Type B pancreatic cell (in vitro differentiated cells): ENCODE measurements at regions not wholly inside any gene's neighbourhood (a gene's known extent, or its start where the extent isn't known, plus 50 kb on each side); places are given as distances from the start of the nearest gene placed in this dataset.
"Not testable (repeated sequence)": the region's sequence is repeated elsewhere in the genome, so short reads cannot be mapped to it uniquely, and the experiment has no call there.

Source experiments
- DNase-seq: peaks from one replicate; pipeline ENCODE4 v3.0.0; 2021; ENCODE audit warnings: mixed read lengths; ENCODE audit not compliant: unreplicated experiment; ENCODE audit errors: extremely low spot score
- H3K27ac Mint-ChIP-seq: 2 replicates; pipeline ENCODE4 v1.8.0; 2021; ENCODE audit warnings: mild to moderate bottlenecking, mixed read lengths
- H3K27me3 Mint-ChIP-seq: 2 replicates; pipeline ENCODE4 v1.8.0; 2021; ENCODE audit warnings: mixed read lengths
- H3K36me3 Mint-ChIP-seq: 2 replicates; pipeline ENCODE4 v1.8.0; 2021; ENCODE audit warnings: mixed read lengths
- H3K4me1 Mint-ChIP-seq: one replicate; pipeline ENCODE4 v1.8.0; 2021; ENCODE audit warnings: mixed read lengths; ENCODE audit not compliant: unreplicated experiment
- H3K4me3 Mint-ChIP-seq: 2 replicates; pipeline ENCODE4 v1.8.0; 2021; ENCODE audit warnings: mild to moderate bottlenecking, mixed read lengths
- H3K9me3 Mint-ChIP-seq: 2 replicates; pipeline ENCODE4 v1.8.0; 2021; ENCODE audit warnings: mixed read lengths
- CTCF ChIP-seq: fragments of 200-600 bp; sonication (generic); conservative IDR thresholded peaks from 2 replicates; pipeline ENCODE4 v1.5.0; 2021; ENCODE audit warnings: antibody characterized with exemption, mild to moderate bottlenecking

GRCh38 chr12:126040307-126040706, 975.1 kb downstream of the AACS start:
- TF ChIP-seq CTCF: no peak
- Mint-ChIP-seq H3K27ac (no peak overlapping the region), H3K36me3 (no peaks in the 10 kb centered on the region), H3K9me3 (no peaks in the 10 kb centered on the region), H3K27me3 (peaks cover 9% of the 10 kb centered on the region), H3K4me3 (no peak overlapping the region), H3K4me1 (no peaks in the 10 kb centered on the region)
- no peak for DNase-seq

- Mint-ChIP-seq H3K27me3 (peaks cover 9% of the 10 kb centered on the region), H3K36me3 (no peaks in the 10 kb centered on the region), H3K4me1 (no peaks in the 10 kb centered on the region), H3K9me3 (peaks cover 10% of the 10 kb centered on the region), H3K27ac (no peak overlapping the region), H3K4me3 (no peak overlapping the region)
- TF ChIP-seq CTCF: no peak
- DNase-seq: no peak
Observed at GRCh38 chr12:126042286-126042685, 977.1 kb downstream of the AACS start.

- not testable (repeated sequence) for H3K27me3 Mint-ChIP-seq, H3K4me3 Mint-ChIP-seq, H3K27ac Mint-ChIP-seq, H3K4me1 Mint-ChIP-seq, DNase-seq, H3K36me3 Mint-ChIP-seq
- peaks cover 10% of the 10 kb centered on the region for H3K9me3 Mint-ChIP-seq
Observed at GRCh38 chr12:126049501-126049900, 984.3 kb downstream of the AACS start.

DNA sequence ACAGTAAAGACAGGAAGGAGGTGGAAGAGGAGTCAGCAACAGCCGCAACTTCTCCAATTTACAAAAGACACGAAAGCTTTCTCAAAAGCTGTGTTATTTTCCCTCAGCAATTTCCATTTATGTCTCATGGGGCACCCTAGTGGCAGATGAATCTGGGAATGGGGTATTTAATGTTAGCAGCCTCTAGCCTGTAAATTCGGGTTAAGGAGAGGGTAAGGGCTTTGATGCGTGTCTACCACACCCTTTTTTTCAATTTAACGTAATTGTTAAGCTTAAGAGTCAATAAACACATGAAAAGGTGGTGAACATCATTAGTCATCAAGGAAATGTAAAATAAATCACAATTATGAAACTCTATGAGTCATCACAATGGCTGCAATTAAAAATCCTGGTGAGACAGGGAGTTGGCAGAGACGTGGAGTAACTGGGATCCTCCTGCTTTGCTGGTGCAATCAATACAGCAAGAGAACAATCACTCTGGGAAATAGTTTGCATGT, 986.4 kb downstream of the AACS start:
- H3K36me3 Mint-ChIP-seq: no peaks in the 10 kb centered on the region
- H3K27ac Mint-ChIP-seq: no peak overlapping the region
- no peaks in the 10 kb centered on the region for H3K27me3 Mint-ChIP-seq
- no peak for TF ChIP-seq CTCF
- no peaks in the 10 kb centered on the region for H3K9me3 Mint-ChIP-seq
- H3K4me1 Mint-ChIP-seq: no peaks in the 10 kb centered on the region
- H3K4me3 Mint-ChIP-seq: no peak overlapping the region
- DNase-seq: no peak

GRCh38 chr12:126055521-126055920, 990.3 kb downstream of the AACS start:
- Mint-ChIP-seq H3K27me3 (no peaks in the 10 kb centered on the region), H3K4me1 (no peaks in the 10 kb centered on the region), H3K4me3 (no peak overlapping the region), H3K9me3 (no peaks in the 10 kb centered on the region), H3K27ac (no peak overlapping the region), H3K36me3 (no peaks in the 10 kb centered on the region)
- no peak for TF ChIP-seq CTCF
- no peak for DNase-seq

GRCh38 chr12:126061777-126062176, 996.5 kb downstream of the AACS start:
- TF ChIP-seq CTCF: no peak
- H3K4me1 Mint-ChIP-seq: peaks cover 7% of the 10 kb centered on the region
- no peak for DNase-seq
- no peaks in the 10 kb centered on the region for H3K36me3 Mint-ChIP-seq
- H3K4me3 Mint-ChIP-seq: no peak overlapping the region
- peaks cover 7% of the 10 kb centered on the region for H3K9me3 Mint-ChIP-seq
- no peak overlapping the region for H3K27ac Mint-ChIP-seq
- H3K27me3 Mint-ChIP-seq: no peaks in the 10 kb centered on the region
